Globus pallidus (tissue), 1 donor: ENCODE measurements at regions not wholly inside any gene's neighbourhood (a gene's known extent, or its start where the extent isn't known, plus 50 kb on each side); places are given as distances from the start of the nearest gene placed in this dataset.
"Not testable (repeated sequence)": the region's sequence is repeated elsewhere in the genome, so short reads cannot be mapped to it uniquely, and the experiment has no call there.

ENCODE experiments used
- DNase-seq: peaks from one replicate; pipeline ENCODE4 v3.0.0-alpha.2; 2015; ENCODE audit warnings: low spot score

- no peak for DNase-seq
Measured at GRCh38 chr17:54494721-54495715, 405.6 kb upstream of the TOM1L1 start.

- DNase-seq, result no peak
Measured at GRCh38 chr17:54505404-54505803, 395.2 kb upstream of the TOM1L1 start.

- no peak for DNase-seq
Measured at GRCh38 chr17:54518706-54519105, 381.9 kb upstream of the TOM1L1 start.

GRCh38 chr17:54521137-54521536, 379.5 kb upstream of the TOM1L1 start:
- DNase-seq, result no peak

GRCh38 chr17:54524501-54524900, 376.2 kb upstream of the TOM1L1 start:
- DNase-seq, result no peak

- no peak for DNase-seq
Measured at GRCh38 chr17:54527941-54528340, 372.7 kb upstream of the TOM1L1 start.

GRCh38 chr17:54530398-54530797, 370.3 kb upstream of the TOM1L1 start:
- no peak for DNase-seq

GRCh38 chr17:54536306-54536705, 364.3 kb upstream of the TOM1L1 start:
- DNase-seq, result no peak

GRCh38 chr17:54537656-54538055, 363.0 kb upstream of the TOM1L1 start:
- no peak for DNase-seq

GRCh38 chr17:54544249-54544648, 356.4 kb upstream of the TOM1L1 start:
- no peak for DNase-seq

GRCh38 chr17:54559883-54560282, 340.8 kb upstream of the TOM1L1 start:
- no peak for DNase-seq

- no peak for DNase-seq
Measured at GRCh38 chr17:54608634-54609155, 292.0 kb upstream of the TOM1L1 start.

GRCh38 chr17:54620399-54620978, 280.2 kb upstream of the TOM1L1 start:
- DNase-seq, result no peak

- no peak for DNase-seq
Measured at GRCh38 chr17:54623746-54624145, 276.9 kb upstream of the TOM1L1 start.

- no peak for DNase-seq
Measured at GRCh38 chr17:54626146-54626703, 274.4 kb upstream of the TOM1L1 start.

GRCh38 chr17:54639426-54639825, 261.2 kb upstream of the TOM1L1 start:
- not testable (repeated sequence) for DNase-seq

GRCh38 chr17:54662978-54663876, 237.4 kb upstream of the TOM1L1 start:
- no peak for DNase-seq

- no peak for DNase-seq
Measured at GRCh38 chr17:54666559-54666958, 234.1 kb upstream of the TOM1L1 start.

GRCh38 chr17:54678158-54678557, 222.5 kb upstream of the TOM1L1 start:
- no peak for DNase-seq

- no peak for DNase-seq
Measured at GRCh38 chr17:54680410-54680809, 220.2 kb upstream of the TOM1L1 start.

- DNase-seq, result no peak
Measured at GRCh38 chr17:54694287-54694887, 206.3 kb upstream of the TOM1L1 start.
